K562 (cell line): ENCODE measurements at regions not wholly inside any gene's neighbourhood (a gene's known extent, or its start where the extent isn't known, plus 50 kb on each side); places are given as distances from the start of the nearest gene placed in this dataset.

ENCODE experiments used
- FOXK2 ChIP-seq, 2 experiments: fragments of 450-650 bp; IDR thresholded peaks in 1 of 2; conservative IDR thresholded peaks in 1 of 2; 2 replicates each; pipeline ENCODE4 v1.6.1; 2016; ENCODE audit warnings: low read depth in 2 of 2, mild to moderate bottlenecking in 1 of 2
- GTF2A2 ChIP-seq: IDR thresholded peaks from 2 replicates; pipeline ENCODE4 v1.6.1; 2016; ENCODE audit warnings: mild to moderate bottlenecking, missing genetic modification characterization, missing compliant biosample characterization
- KLF16 ChIP-seq: IDR thresholded peaks from 2 replicates; pipeline ENCODE4 v1.6.1; 2016; ENCODE audit warnings: antibody characterized with exemption
- SNAPC5 ChIP-seq: fragments of 250-450 bp; sonication (Bioruptor Pico); IDR thresholded peaks from 2 replicates; pipeline ENCODE4 v1.8.0; 2021; ENCODE audit warnings: moderate library complexity, mild to moderate bottlenecking, inconsistent platforms
- ZBTB43 ChIP-seq: sonication (generic); formaldehyde crosslinking; IDR thresholded peaks from 2 replicates; pipeline ENCODE4 v1.8.0; 2023; ENCODE audit warnings: mild to moderate bottlenecking, missing genetic modification reagents

- TF ChIP-seq SNAPC5 (CRISPR knock-in tag) (no peak), FOXK2 (conservative IDR thresholded peaks at IDR 0.05 in 1 of 2, IDR thresholded peaks at IDR 0.05 in 1 of 2; ENCODE audit: low read depth in 2 of 2) (no peak), GTF2A2 (tag) (no peak), KLF16 (no peak), ZBTB43 (CRISPR knock-in tag) (no peak)
These were observed 59.0 kb upstream of the RAB18 start for GRCh38 chr10:27445070-27445469.
